GM20000 (cell line): ENCODE measurements at regions not wholly inside any gene's neighbourhood (a gene's known extent, or its start where the extent isn't known, plus 50 kb on each side); places are given as distances from the start of the nearest gene placed in this dataset.

ENCODE experiments used
- DNase-seq: peaks from one replicate; pipeline ENCODE4 v3.0.0; 2012; ENCODE audit warnings: low spot score
- CTCF ChIP-seq: IDR thresholded peaks from 2 replicates; pipeline ENCODE4 v1.5.1; 2012; ENCODE audit warnings: mild to moderate bottlenecking, control low read depth; ENCODE audit errors: extremely low read depth, missing control alignments

DNA sequence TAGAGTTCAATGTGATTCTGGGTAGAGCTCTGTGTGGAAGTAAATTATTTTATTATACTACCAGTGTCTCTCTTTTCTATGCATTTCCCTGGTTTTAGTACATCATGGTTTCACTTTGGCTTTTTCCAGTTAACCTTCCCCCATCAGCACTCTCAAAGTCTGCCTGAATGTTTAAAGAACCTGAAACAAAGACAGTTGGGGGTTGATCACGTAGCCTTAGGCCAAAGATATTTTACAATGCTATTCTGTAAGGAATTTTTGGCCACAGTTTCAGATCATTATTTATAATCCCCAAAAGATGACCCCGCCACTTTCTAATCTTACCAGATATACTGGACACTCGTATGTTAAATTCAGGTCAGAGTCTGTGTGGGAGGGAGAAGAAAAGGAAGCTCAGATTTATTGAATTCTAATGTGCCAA lies 156.3 kb upstream of the TMC3 start:
- no peak for TF ChIP-seq CTCF
- DNase-seq = no peak

- no peak for DNase-seq
Observed at GRCh38 chr15:81529481-81529880, 155.5 kb upstream of the TMC3 start.

DNA sequence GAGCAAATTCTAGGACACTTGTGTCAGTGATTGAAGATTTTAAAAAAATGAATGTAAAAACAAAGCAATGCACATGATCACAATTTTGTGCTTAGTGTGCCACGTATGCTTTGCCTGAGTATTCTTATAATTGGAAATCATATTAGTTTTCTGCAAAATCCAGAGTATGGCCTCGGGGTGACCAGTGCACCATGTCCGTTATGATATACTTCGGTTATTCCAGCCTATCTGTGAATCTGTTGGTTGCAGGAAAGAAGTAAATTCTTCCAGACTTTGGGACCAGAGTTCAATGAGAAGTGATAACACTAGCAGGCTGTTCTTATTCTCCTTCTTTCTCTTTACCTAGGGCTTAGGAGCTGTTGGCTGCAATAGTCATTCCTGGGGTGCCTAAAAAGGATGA lies 152.0 kb upstream of the TMC3 start:
- no peak for DNase-seq
- no peak for TF ChIP-seq CTCF

More at GRCh38 chr15:81529481-81529880, 155.5 kb upstream of the TMC3 start:
- no peak for TF ChIP-seq CTCF

DNA sequence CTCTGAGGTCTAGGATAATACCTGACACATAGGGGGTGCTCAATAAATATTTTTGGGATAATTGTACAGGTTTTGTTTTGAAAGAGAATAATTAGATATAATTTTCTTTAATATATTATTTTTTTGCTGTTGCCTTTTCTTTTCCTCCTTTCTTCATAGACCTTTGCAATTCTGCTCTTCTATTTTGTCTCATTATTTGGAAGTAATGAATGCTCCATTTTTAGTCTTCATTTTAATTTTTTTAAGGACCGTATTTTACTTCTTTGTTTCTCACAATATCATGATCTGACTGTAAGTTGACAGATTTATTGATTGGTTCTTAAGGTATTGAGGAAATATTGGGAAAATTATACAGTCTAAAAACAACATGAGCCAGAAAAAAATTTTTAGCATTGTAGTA lies 150.5 kb upstream of the TMC3 start:
- no peak for TF ChIP-seq CTCF
- DNase-seq = no peak

DNA sequence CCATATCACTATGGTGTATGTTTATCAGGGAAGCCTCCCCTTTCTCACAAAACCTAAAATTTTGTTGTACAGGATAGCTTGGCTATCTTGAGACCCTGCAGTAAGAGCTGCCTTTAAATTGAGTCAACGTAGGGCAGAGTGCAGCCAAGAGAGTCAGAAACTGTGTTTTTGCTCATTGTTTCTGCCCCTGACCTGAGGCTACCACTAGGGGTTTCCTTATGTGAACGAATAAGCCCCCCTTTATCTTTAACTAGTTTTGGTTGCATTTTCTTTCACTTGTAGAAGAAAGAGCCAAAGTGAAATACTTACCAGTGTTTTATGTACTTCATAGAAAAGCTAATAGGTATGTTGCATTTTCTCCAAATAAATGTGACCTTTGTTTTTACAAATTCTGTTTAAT lies 149.9 kb upstream of the TMC3 start:
- no peak for TF ChIP-seq CTCF
- DNase-seq = no peak

- no peak for TF ChIP-seq CTCF
- no peak for DNase-seq
Observed at GRCh38 chr15:81520480-81520879, 146.5 kb upstream of the TMC3 start.

DNA sequence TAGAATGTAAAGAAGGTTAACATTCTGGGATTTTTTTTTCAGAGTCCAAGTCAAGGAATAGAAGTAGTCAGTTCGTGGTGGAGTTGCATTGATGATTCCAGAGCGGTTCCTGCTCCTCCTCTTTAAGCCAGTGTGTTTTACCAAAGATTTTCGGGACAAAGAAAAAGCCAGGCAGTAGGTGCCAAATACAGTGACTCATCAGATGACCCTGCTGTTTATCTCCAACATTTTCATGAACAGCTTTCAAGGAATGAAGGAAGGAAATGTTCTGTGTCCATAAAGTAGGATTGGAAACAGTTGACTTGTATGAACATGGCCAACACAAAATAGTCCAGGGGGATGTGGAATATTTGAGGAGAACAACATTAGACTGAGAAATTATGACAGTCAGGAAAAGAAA lies 142.4 kb upstream of the TMC3 start:
- no peak for TF ChIP-seq CTCF
- DNase-seq = no peak

DNA sequence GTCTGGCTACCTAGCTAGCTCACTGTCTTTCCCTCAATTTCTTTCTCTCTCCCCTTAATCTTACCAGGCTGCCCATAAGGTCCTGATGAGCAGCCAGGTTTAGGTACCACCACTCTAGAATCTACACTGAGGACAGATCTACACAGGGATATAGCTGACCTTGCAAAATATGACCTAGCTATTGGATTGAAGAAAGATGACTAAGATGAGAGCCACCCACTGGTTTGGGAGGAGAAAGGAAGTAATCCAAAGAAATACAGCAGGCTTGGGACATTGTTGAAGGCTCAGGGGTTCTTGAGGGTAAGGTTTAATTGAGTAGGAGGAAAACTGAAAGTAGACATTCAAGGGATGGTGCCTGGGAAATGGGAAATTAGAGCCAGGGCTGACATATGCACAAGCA lies 142.0 kb upstream of the TMC3 start:
- DNase-seq = no peak
- no peak for TF ChIP-seq CTCF
